IMR-90 (cell line): ENCODE measurements at regions not wholly inside any gene's neighbourhood (a gene's known extent, or its start where the extent isn't known, plus 50 kb on each side); places are given as distances from the start of the nearest gene placed in this dataset.

Experiments
- ATAC-seq: fragments of 200-7000 bp; cut with Tn5 transposase; 2 replicates; pipeline ENCODE4 v1.9.1; 2020; ENCODE audit warnings: low read depth, mild to moderate bottlenecking, moderate library complexity
- BruUV-seq: library from RNA; stranded (reverse); fragments of 400-500 nt; replicated peaks from 2 replicates; lab custom pipeline; 2021; lab: Mats Ljungman, UMichigan
- CTCF ChIA-PET: fragments of 300-600 bp; formaldehyde crosslinking; extraction: SDS; loops from one replicate; lab custom pipeline; 2021; ENCODE audit warnings: antibody characterized with exemption; lab: Yijun Ruan, JAX
- POLR2A ChIA-PET: fragments of 300-600 bp; sonication (Branson Sonifier 250); formaldehyde crosslinking; loops from one replicate; lab custom pipeline; 2022; ENCODE audit warnings: antibody characterized with exemption; ENCODE audit not compliant: unreplicated experiment; lab: Charles Lee
- DNase-seq: peaks from one replicate; pipeline ENCODE4 v3.0.0; 2013
- H2AFZ ChIP-seq: replicated peaks from 2 replicates; pipeline ENCODE3; 2013; ENCODE audit warnings: low read length, mild to moderate bottlenecking; ENCODE audit not compliant: poor library complexity
- H2AK5ac ChIP-seq: 2 replicates; pipeline ENCODE4 v1.6.1; 2013; ENCODE audit warnings: low read depth, low read length, inconsistent platforms
- H2AK9ac ChIP-seq: replicated peaks from 2 replicates; pipeline ENCODE3; 2013; ENCODE audit warnings: mild to moderate bottlenecking, low read depth, low read length, moderate library complexity; ENCODE audit not compliant: poor library complexity
- H2BK120ac ChIP-seq: 2 replicates; pipeline ENCODE4 v1.6.1; 2013; ENCODE audit warnings: low read depth, low read length, inconsistent platforms
- H2BK15ac ChIP-seq: 3 replicates; pipeline ENCODE4 v1.6.1; 2013; ENCODE audit warnings: low read depth, low read length, inconsistent platforms
- H2BK20ac ChIP-seq: 2 replicates; pipeline ENCODE4 v1.6.1; 2013; ENCODE audit warnings: low read depth, mild to moderate bottlenecking, inconsistent platforms, low read length, moderate library complexity
- H2BK5ac ChIP-seq: 2 replicates; pipeline ENCODE4 v1.6.1; 2013; ENCODE audit warnings: mild to moderate bottlenecking, low read depth, low read length, inconsistent platforms; ENCODE audit not compliant: poor library complexity, severe bottlenecking
- H3K14ac ChIP-seq: replicated peaks from 2 replicates; pipeline ENCODE4 v1.6.1; 2013; ENCODE audit warnings: low read depth, low read length, inconsistent platforms
- H3K18ac ChIP-seq: 2 replicates; pipeline ENCODE4 v1.6.1; 2013; ENCODE audit warnings: low read depth, low read length, control low read depth
- H3K23ac ChIP-seq: 2 replicates; pipeline ENCODE4 v1.6.1; 2013; ENCODE audit warnings: low read depth, low read length, inconsistent platforms
- H3K27ac ChIP-seq: 2 replicates; pipeline ENCODE4 v1.5.1; 2013; ENCODE audit warnings: mild to moderate bottlenecking, control low read depth, low read length; ENCODE audit not compliant: insufficient read depth
- H3K27me3 ChIP-seq: 2 replicates; pipeline ENCODE4 v1.6.1; 2013; ENCODE audit warnings: low read length; ENCODE audit not compliant: control insufficient read depth, insufficient read depth
- H3K36me3 ChIP-seq: 2 replicates; pipeline ENCODE4 v1.6.1; 2013; ENCODE audit warnings: low read length, mixed read lengths; ENCODE audit not compliant: control insufficient read depth, insufficient read depth
- H3K4ac ChIP-seq: 2 replicates; pipeline ENCODE4 v1.6.1; 2013; ENCODE audit warnings: low read depth, low read length, inconsistent platforms
- H3K4me1 ChIP-seq: 2 replicates; pipeline ENCODE4 v1.6.1; 2013; ENCODE audit warnings: low read length, mixed read lengths; ENCODE audit not compliant: control insufficient read depth, insufficient read depth
- H3K4me2 ChIP-seq: 2 replicates; pipeline ENCODE4 v1.6.1; 2013; ENCODE audit warnings: low read depth, mild to moderate bottlenecking, control low read depth, low read length, moderate library complexity
- H3K4me3 ChIP-seq: 2 replicates; pipeline ENCODE4 v1.5.1; 2013; ENCODE audit warnings: low read depth, mild to moderate bottlenecking, control low read depth, low read length, moderate library complexity; ENCODE audit not compliant: insufficient read depth
- H3K56ac ChIP-seq: 2 replicates; pipeline ENCODE4 v1.6.1; 2013; ENCODE audit warnings: low read length, inconsistent platforms; ENCODE audit not compliant: insufficient read depth; ENCODE audit errors: extremely low read depth
- H3K79me1 ChIP-seq, 2 experiments: 2 replicates each; pipeline ENCODE4 v1.6.1; 2013; ENCODE audit warnings: low read length in 2 of 2, inconsistent platforms in 1 of 2, low read depth in 1 of 2
- H3K9ac ChIP-seq: 2 replicates; pipeline ENCODE4 v1.6.1; 2013; ENCODE audit warnings: low read depth, low read length, control low read depth
- H3K9me1 ChIP-seq: 2 replicates; pipeline ENCODE4 v1.6.1; 2013; ENCODE audit warnings: low read length, inconsistent platforms; ENCODE audit not compliant: insufficient read depth
- H3K9me3 ChIP-seq: 2 replicates; pipeline ENCODE4 v1.6.1; 2013; ENCODE audit warnings: low read length; ENCODE audit not compliant: control insufficient read depth, insufficient read depth
- H4K20me1 ChIP-seq: 2 replicates; pipeline ENCODE4 v1.6.1; 2013; ENCODE audit warnings: low read length, inconsistent platforms; ENCODE audit not compliant: insufficient read depth
- H4K5ac ChIP-seq: 2 replicates; pipeline ENCODE4 v1.6.1; 2013; ENCODE audit warnings: mild to moderate bottlenecking, low read depth, low read length, control low read depth
- H4K8ac ChIP-seq, 2 experiments: 2 replicates each; pipeline ENCODE4 v1.6.1; 2013; ENCODE audit warnings: low read depth in 2 of 2, low read length in 2 of 2, control low read depth in 1 of 2, inconsistent platforms in 1 of 2
- H4K91ac ChIP-seq: 2 replicates; pipeline ENCODE4 v1.6.1; 2013; ENCODE audit warnings: low read depth, low read length, inconsistent platforms; ENCODE audit not compliant: insufficient read depth
- CHD1 ChIP-seq: IDR thresholded peaks from 2 replicates; pipeline ENCODE4 v1.6.1; 2012; ENCODE audit warnings: low read depth, low read length, improper control_type of control experiment
- CTCF ChIP-seq: conservative IDR thresholded peaks from 2 replicates; pipeline ENCODE4 v1.5.1; 2012; ENCODE audit warnings: mild to moderate bottlenecking, low read depth, low read length, improper control_type of control experiment
- FOS ChIP-seq: fragments of 150-350 bp; IDR thresholded peaks from 2 replicates; pipeline ENCODE4 v1.6.1; 2016; ENCODE audit warnings: low read depth, low read length
- MAFK ChIP-seq: IDR thresholded peaks from 2 replicates; pipeline ENCODE4 v1.6.1; 2012; ENCODE audit warnings: low read depth, low read length, improper control_type of control experiment
- MXI1 ChIP-seq: IDR thresholded peaks from 2 replicates; pipeline ENCODE4 v1.6.1; 2012; ENCODE audit warnings: low read depth, mild to moderate bottlenecking, low read length, moderate library complexity, borderline replicate concordance
- NFE2L2 ChIP-seq: fragments of 150-350 bp; IDR thresholded peaks from 2 replicates; pipeline ENCODE4 v1.6.1; 2016; ENCODE audit warnings: low read depth, mild to moderate bottlenecking, low read length
- RAD21 ChIP-seq: IDR thresholded peaks from 2 replicates; pipeline ENCODE4 v1.6.1; 2012; ENCODE audit warnings: low read length, improper control_type of control experiment
- RCOR1 ChIP-seq: IDR thresholded peaks from 2 replicates; pipeline ENCODE4 v1.6.1; 2012; ENCODE audit warnings: mild to moderate bottlenecking, low read length, improper control_type of control experiment; ENCODE audit not compliant: insufficient replicate concordance
- RFX5 ChIP-seq: IDR thresholded peaks from 2 replicates; pipeline ENCODE4 v1.8.0; 2012; ENCODE audit warnings: low read depth, mild to moderate bottlenecking, low read length, moderate library complexity
- WGBS, 2 experiments: methylation state at CpG; one replicate each; pipeline versions ENCODE4 v1.1.5 to v1.1.7; 2013; ENCODE audit warnings: missing lambda C conversion rate in 2 of 2; ENCODE audit not compliant: insufficient read length in 1 of 2; ENCODE audit errors: extremely low coverage in 2 of 2; 5-methylcytosine and 5-hydroxymethylcytosine counted together
- dilution Hi-C: fragments of 300-500 bp; cut with HindIII; formaldehyde crosslinking; loops from one replicate; pipeline ENCODE4 v1.14.3; 2018; ENCODE audit warnings: low sequenced_read_pairs; ENCODE audit not compliant: unreplicated experiment
- in situ Hi-C: fragments of 300-500 bp; cut with MboI; formaldehyde crosslinking; loops from 3 replicates; pipeline ENCODE4 v1.14.3; 2019; ENCODE audit warnings: low sequenced_read_pairs, inconsistent platforms, mixed read lengths
- intact Hi-C: fragments of 100-400 bp; cut with micrococcal nuclease; formaldehyde crosslinking; loops from 2 replicates; pipeline ENCODE4 v1.10.0; 2022
- TF ChIP-seq, protein P1 (sequence below): fragments of 150-350 bp; IDR thresholded peaks from 2 replicates; pipeline ENCODE4 v1.6.1; 2016; ENCODE audit warnings: low read depth, mild to moderate bottlenecking, low read length, moderate library complexity, borderline replicate concordance

- Histone ChIP-seq H3K4ac (no peak overlapping the region), H4K5ac (no peak overlapping the region), H3K27me3 (no peaks in the 10 kb centered on the region), H3K9me3 (0 out of 2 replicates have a peak, but pooled peaks cover 2% of the 10 kb centered on the region), H3K27ac (no peak overlapping the region), H2AK9ac (no peak overlapping the region), H2AFZ (no peak overlapping the region), H4K91ac (no peak overlapping the region), H3K4me3 (no peak overlapping the region), H3K18ac (no peak overlapping the region), H2BK5ac (no peak overlapping the region), H4K20me1 (no peaks in the 10 kb centered on the region), H4K8ac (no peak overlapping the region), H3K9ac (no peak overlapping the region), H3K36me3 (no peaks in the 10 kb centered on the region), H2BK20ac (no peak overlapping the region), H3K14ac (no peak overlapping the region), H3K9me1 (no peaks in the 10 kb centered on the region), H3K4me2 (no peak overlapping the region), H2BK120ac (no peak overlapping the region), H3K79me1 (no peaks in the 10 kb centered on the region), H2BK15ac (no peak overlapping the region), H3K23ac (no peak overlapping the region), H2AK5ac (no peak overlapping the region), H3K56ac (no peak overlapping the region), H3K4me1 (no peaks in the 10 kb centered on the region)
- TF ChIP-seq NFE2L2 (no peak), RFX5 (no peak), CHD1 (no peak), RAD21 (no peak), RCOR1 (no peak), MXI1 (no peak), MAFK (no peak), CTCF (no peak), FOS (no peak)
- TF ChIP-seq, protein P1, sequence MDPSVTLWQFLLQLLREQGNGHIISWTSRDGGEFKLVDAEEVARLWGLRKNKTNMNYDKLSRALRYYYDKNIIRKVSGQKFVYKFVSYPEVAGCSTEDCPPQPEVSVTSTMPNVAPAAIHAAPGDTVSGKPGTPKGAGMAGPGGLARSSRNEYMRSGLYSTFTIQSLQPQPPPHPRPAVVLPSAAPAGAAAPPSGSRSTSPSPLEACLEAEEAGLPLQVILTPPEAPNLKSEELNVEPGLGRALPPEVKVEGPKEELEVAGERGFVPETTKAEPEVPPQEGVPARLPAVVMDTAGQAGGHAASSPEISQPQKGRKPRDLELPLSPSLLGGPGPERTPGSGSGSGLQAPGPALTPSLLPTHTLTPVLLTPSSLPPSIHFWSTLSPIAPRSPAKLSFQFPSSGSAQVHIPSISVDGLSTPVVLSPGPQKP: no peak
- DNase-seq: no peak
- no CpG with 5 or more reads among the region's 2 CpGs for WGBS, 2 experiments
- no TSS peak for BruUV-seq
- dilution Hi-C loops: no loop called here
- no peak for ATAC-seq
- intact Hi-C loops: no loop called here
- in situ Hi-C loops: no loop called here
- POLR2A ChIA-PET: no interaction called here
- CTCF ChIA-PET: no interaction called here
Measured at GRCh38 chr4:66797608-66798007, 747.7 kb downstream of the CENPC start.
